ENCODE measurements at regions not wholly inside any gene's neighbourhood (a gene's known extent, or its start where the extent isn't known, plus 50 kb on each side); places are given as distances from the start of the nearest gene placed in this dataset.

GRCh38 chr1:194437135-194437534 lies 1250.7 kb upstream of the B3GALT2 start:
- WGBS, 4 donors, result 46 to 75% (median 69%) methylated on average over 2 of the region's 2 CpGs
- TF ChIP-seq POLR2A (IDR thresholded peaks at IDR 0.05) (no peak), CTCF (IDR thresholded peaks at IDR 0.05) (no peak)
- no peak for DNase-seq

GRCh38 chr1:194431121-194431520 lies 1244.7 kb upstream of the B3GALT2 start:
- DNase-seq, result no peak
- 86 to 96% (median 91%) methylated on average over 13 to 21 of the region's 21 CpGs for WGBS, 4 donors
- Histone ChIP-seq H3K36me3 (no peaks in the 10 kb centered on the region), H3K9me3 (no peaks in the 10 kb centered on the region), H3K4me1 (no peaks in the 10 kb centered on the region), H3K27ac (no peak overlapping the region), H3K4me3 (no peak overlapping the region), H3K27me3 (no peaks in the 10 kb centered on the region)
- ATAC-seq, result no peak
- intact Hi-C loops (cut with DNase I), result no loop called here
- TF ChIP-seq POLR2A (IDR thresholded peaks at IDR 0.05) (no peak), CTCF (IDR thresholded peaks at IDR 0.05) (no peak)

More at GRCh38 chr1:194437135-194437534, 1250.7 kb upstream of the B3GALT2 start:
- Histone ChIP-seq H3K27ac (no peak overlapping the region), H3K27me3 (no peaks in the 10 kb centered on the region), H3K9me3 (no peaks in the 10 kb centered on the region), H3K36me3 (no peaks in the 10 kb centered on the region), H3K4me1 (no peaks in the 10 kb centered on the region), H3K4me3 (no peak overlapping the region)
- no peak for ATAC-seq
- intact Hi-C loops (cut with DNase I), result no loop called here

- Histone ChIP-seq H3K36me3 (no peaks in the 10 kb centered on the region), H3K27me3 (no peaks in the 10 kb centered on the region), H3K4me1 (no peaks in the 10 kb centered on the region), H3K9me3 (peaks cover 0 to 20% (median 8%) of the 10 kb centered on the region in 12 donors), H3K27ac (no peak overlapping the region), H3K4me3 (no peak overlapping the region)
- TF ChIP-seq POLR2A (IDR thresholded peaks at IDR 0.05), result no peak
- TF ChIP-seq CTCF (IDR thresholded peaks at IDR 0.05), result no peak
- intact Hi-C loops (cut with DNase I), result no loop called here
- ATAC-seq (no peak), DNase-seq (no peak)
- WGBS, 4 donors, result 56 to 88% (median 79%) methylated on average over 2 to 4 of the region's 4 CpGs
Measured at GRCh38 chr1:194420706-194421105, 1234.3 kb upstream of the B3GALT2 start.

- H3K27me3 ChIP-seq, result no peaks in the 10 kb centered on the region
- peaks cover 0 to 27% (median 9%) of the 10 kb centered on the region in 12 donors for H3K9me3 ChIP-seq
- no peaks in the 10 kb centered on the region for H3K4me1 ChIP-seq
- no peak overlapping the region for H3K27ac ChIP-seq
- WGBS, 4 donors, result 21 to 66% (median 45%) methylated on average over 1 of the region's 1 CpG
- intact Hi-C loops (cut with DNase I), result no loop called here
- no peaks in the 10 kb centered on the region for H3K36me3 ChIP-seq
- TF ChIP-seq POLR2A (IDR thresholded peaks at IDR 0.05), result no peak
- TF ChIP-seq CTCF (IDR thresholded peaks at IDR 0.05), result no peak
- no peak for DNase-seq
- no peak overlapping the region for H3K4me3 ChIP-seq
- no peak for ATAC-seq
Measured at GRCh38 chr1:194419721-194420120, 1233.3 kb upstream of the B3GALT2 start.

All from heart left ventricle (tissue), 16 donors.